GM23338 (cell line): ENCODE measurements at regions not wholly inside any gene's neighbourhood (a gene's known extent, or its start where the extent isn't known, plus 50 kb on each side); places are given as distances from the start of the nearest gene placed in this dataset.

Experiments used
- ATAC-seq: fragments of 200-7000 bp; cut with Tn5 transposase; 3 replicates; pipeline ENCODE4 v1.9.1; 2020
- DNase-seq: peaks from one replicate; pipeline ENCODE4 v3.0.0-alpha.2; 2015; ENCODE audit warnings: low spot score
- H2AFZ ChIP-seq: fragments of 200-600 bp; sonication (generic); 2 replicates; pipeline ENCODE4 v1.8.0; 2016; ENCODE audit warnings: antibody characterized with exemption, mild to moderate bottlenecking, moderate library complexity
- H3F3A ChIP-seq: fragments of 200-600 bp; sonication (generic); replicated peaks from 2 replicates; pipeline ENCODE4 v1.8.0; 2017; ENCODE audit warnings: antibody characterized with exemption, mixed run types, low read depth
- H3K27ac ChIP-seq: fragments of 200-600 bp; sonication (generic); 2 replicates; pipeline ENCODE4 v1.6.1; 2016; ENCODE audit warnings: low read depth
- H3K27me3 ChIP-seq: fragments of 200-600 bp; sonication (generic); 2 replicates; pipeline ENCODE4 v1.8.0; 2016; ENCODE audit warnings: mild to moderate bottlenecking, mixed run types, moderate library complexity; ENCODE audit not compliant: insufficient read depth
- H3K36me3 ChIP-seq: fragments of 200-600 bp; sonication (generic); 2 replicates; pipeline ENCODE4 v1.8.0; 2016; ENCODE audit warnings: mild to moderate bottlenecking; ENCODE audit not compliant: insufficient read depth
- H3K4me1 ChIP-seq: fragments of 200-600 bp; sonication (generic); 2 replicates; pipeline ENCODE4 v1.8.0; 2016; ENCODE audit warnings: mild to moderate bottlenecking, moderate library complexity; ENCODE audit not compliant: insufficient read depth
- H3K4me2 ChIP-seq: fragments of 200-600 bp; sonication (generic); 2 replicates; pipeline ENCODE4 v1.7.1; 2017; ENCODE audit warnings: mixed run types
- H3K4me3 ChIP-seq: fragments of 200-600 bp; sonication (generic); 2 replicates; pipeline ENCODE4 v1.6.1; 2016; ENCODE audit warnings: mixed run types
- H3K79me2 ChIP-seq: fragments of 200-600 bp; sonication (generic); replicated peaks from 2 replicates; pipeline ENCODE4 v1.8.0; 2017; ENCODE audit warnings: mild to moderate bottlenecking; ENCODE audit not compliant: insufficient read depth
- H3K9me2 ChIP-seq: fragments of 200-600 bp; sonication (generic); 2 replicates; pipeline ENCODE4 v1.8.0; 2017; ENCODE audit not compliant: insufficient read depth
- H4K20me1 ChIP-seq: fragments of 200-600 bp; sonication (generic); replicated peaks from 2 replicates; pipeline ENCODE4 v1.8.0; 2017; ENCODE audit warnings: mild to moderate bottlenecking; ENCODE audit not compliant: insufficient read depth
- H3K27ac Mint-ChIP-seq: 2 replicates; pipeline ENCODE4 v1.8.0; 2020; ENCODE audit warnings: inconsistent platforms, mild to moderate bottlenecking, moderate library complexity, mixed read lengths
- H3K27me3 Mint-ChIP-seq: 3 replicates; pipeline ENCODE4 v1.8.0; 2022; ENCODE audit warnings: low read depth, mild to moderate bottlenecking, moderate library complexity, mixed read lengths, inconsistent platforms; ENCODE audit not compliant: insufficient read depth, poor library complexity
- H3K36me3 Mint-ChIP-seq: 3 replicates; pipeline ENCODE4 v1.8.0; 2021; ENCODE audit warnings: low read depth, mild to moderate bottlenecking, inconsistent platforms, moderate library complexity, mixed read lengths
- H3K4me1 Mint-ChIP-seq: 3 replicates; pipeline ENCODE4 v1.8.0; 2020; ENCODE audit warnings: mild to moderate bottlenecking, inconsistent platforms, mixed read lengths
- H3K4me3 Mint-ChIP-seq: 3 replicates; pipeline ENCODE4 v1.8.0; 2021; ENCODE audit warnings: moderate library complexity, mild to moderate bottlenecking, inconsistent platforms, mixed read lengths
- H3K9me3 Mint-ChIP-seq: 3 replicates; pipeline ENCODE4 v1.8.0; 2020; ENCODE audit warnings: moderate library complexity, mild to moderate bottlenecking, inconsistent platforms, mixed read lengths
- CREB1 ChIP-seq: fragments of 250-450 bp; sonication (Bioruptor Pico); IDR thresholded peaks from 2 replicates; pipeline ENCODE4 v1.5.0; 2020; ENCODE audit warnings: low read depth, mild to moderate bottlenecking, moderate library complexity
- CTCF ChIP-seq, 2 experiments: fragments of 200-600 bp in 1 of 2; sonication (generic) in 1 of 2; conservative IDR thresholded peaks; 2 replicates each; pipeline versions ENCODE4 v1.5.1 to v1.6.1; 2016 to 2017; ENCODE audit warnings: antibody characterized with exemption in 2 of 2, low read depth in 2 of 2, mild to moderate bottlenecking in 2 of 2, moderate library complexity in 1 of 2
- EZH2 ChIP-seq: fragments of 200-600 bp; sonication (generic); IDR thresholded peaks from one replicate; pipeline ENCODE4 v1.8.0; 2017; ENCODE audit warnings: antibody characterized with exemption, mild to moderate bottlenecking, low read depth; ENCODE audit not compliant: unreplicated experiment
- EZH2phosphoT487 ChIP-seq: fragments of 200-600 bp; sonication (generic); IDR thresholded peaks from one replicate; pipeline ENCODE4 v1.8.1; 2018; ENCODE audit warnings: antibody characterized with exemption; ENCODE audit not compliant: unreplicated experiment
- NANOG ChIP-seq: IDR thresholded peaks from 2 replicates; pipeline ENCODE4 v1.6.1; 2016; ENCODE audit warnings: antibody characterized with exemption, borderline replicate concordance
- REST ChIP-seq: IDR thresholded peaks from one replicate; pipeline ENCODE4 v1.6.1; 2018; ENCODE audit warnings: antibody characterized with exemption; ENCODE audit not compliant: unreplicated experiment
- STAT1 ChIP-seq: IDR thresholded peaks from one replicate; pipeline ENCODE4 v1.6.1; 2016; ENCODE audit warnings: antibody characterized with exemption; ENCODE audit not compliant: unreplicated experiment
- ZNF114 ChIP-seq: fragments of 250-450 bp; sonication (Bioruptor Pico); IDR thresholded peaks from 2 replicates; pipeline ENCODE4 v1.5.0; 2020; ENCODE audit warnings: mild to moderate bottlenecking, moderate library complexity
- ZNF331 ChIP-seq: fragments of 250-450 bp; sonication (Bioruptor Pico); IDR thresholded peaks from 2 replicates; pipeline ENCODE4 v1.5.0; 2020; ENCODE audit warnings: low read depth, mild to moderate bottlenecking, moderate library complexity
- TF ChIP-seq, protein P1 (sequence below): fragments of 250-450 bp; sonication (Bioruptor Pico); IDR thresholded peaks from 2 replicates; pipeline ENCODE4 v1.5.0; 2020; ENCODE audit warnings: mild to moderate bottlenecking, moderate library complexity
- TF ChIP-seq, protein P2 (sequence below): IDR thresholded peaks from 2 replicates; pipeline ENCODE4 v1.6.1; 2016; ENCODE audit warnings: antibody characterized with exemption

DNA sequence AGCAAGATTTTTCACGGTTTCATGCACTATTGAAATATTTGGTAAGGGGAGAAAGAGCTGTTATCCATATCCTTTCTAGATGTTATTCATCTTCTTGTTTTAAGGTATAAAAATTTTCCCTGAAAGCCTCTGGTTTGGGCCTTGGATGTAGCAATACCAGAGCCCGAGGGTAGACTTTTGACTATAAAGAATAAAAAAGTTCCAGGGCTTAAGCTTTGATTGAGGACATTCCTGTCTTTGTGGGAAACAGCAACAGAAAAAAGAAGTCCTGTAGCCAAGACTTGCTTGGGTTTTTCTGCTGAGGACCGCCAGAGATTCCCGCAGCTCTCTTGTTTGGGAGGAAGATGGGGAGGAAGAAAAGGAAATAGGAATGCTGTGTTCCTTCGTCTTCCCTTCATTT is 440.0 kb upstream of the WWC1 start (continued):
- TF ChIP-seq, protein P1, sequence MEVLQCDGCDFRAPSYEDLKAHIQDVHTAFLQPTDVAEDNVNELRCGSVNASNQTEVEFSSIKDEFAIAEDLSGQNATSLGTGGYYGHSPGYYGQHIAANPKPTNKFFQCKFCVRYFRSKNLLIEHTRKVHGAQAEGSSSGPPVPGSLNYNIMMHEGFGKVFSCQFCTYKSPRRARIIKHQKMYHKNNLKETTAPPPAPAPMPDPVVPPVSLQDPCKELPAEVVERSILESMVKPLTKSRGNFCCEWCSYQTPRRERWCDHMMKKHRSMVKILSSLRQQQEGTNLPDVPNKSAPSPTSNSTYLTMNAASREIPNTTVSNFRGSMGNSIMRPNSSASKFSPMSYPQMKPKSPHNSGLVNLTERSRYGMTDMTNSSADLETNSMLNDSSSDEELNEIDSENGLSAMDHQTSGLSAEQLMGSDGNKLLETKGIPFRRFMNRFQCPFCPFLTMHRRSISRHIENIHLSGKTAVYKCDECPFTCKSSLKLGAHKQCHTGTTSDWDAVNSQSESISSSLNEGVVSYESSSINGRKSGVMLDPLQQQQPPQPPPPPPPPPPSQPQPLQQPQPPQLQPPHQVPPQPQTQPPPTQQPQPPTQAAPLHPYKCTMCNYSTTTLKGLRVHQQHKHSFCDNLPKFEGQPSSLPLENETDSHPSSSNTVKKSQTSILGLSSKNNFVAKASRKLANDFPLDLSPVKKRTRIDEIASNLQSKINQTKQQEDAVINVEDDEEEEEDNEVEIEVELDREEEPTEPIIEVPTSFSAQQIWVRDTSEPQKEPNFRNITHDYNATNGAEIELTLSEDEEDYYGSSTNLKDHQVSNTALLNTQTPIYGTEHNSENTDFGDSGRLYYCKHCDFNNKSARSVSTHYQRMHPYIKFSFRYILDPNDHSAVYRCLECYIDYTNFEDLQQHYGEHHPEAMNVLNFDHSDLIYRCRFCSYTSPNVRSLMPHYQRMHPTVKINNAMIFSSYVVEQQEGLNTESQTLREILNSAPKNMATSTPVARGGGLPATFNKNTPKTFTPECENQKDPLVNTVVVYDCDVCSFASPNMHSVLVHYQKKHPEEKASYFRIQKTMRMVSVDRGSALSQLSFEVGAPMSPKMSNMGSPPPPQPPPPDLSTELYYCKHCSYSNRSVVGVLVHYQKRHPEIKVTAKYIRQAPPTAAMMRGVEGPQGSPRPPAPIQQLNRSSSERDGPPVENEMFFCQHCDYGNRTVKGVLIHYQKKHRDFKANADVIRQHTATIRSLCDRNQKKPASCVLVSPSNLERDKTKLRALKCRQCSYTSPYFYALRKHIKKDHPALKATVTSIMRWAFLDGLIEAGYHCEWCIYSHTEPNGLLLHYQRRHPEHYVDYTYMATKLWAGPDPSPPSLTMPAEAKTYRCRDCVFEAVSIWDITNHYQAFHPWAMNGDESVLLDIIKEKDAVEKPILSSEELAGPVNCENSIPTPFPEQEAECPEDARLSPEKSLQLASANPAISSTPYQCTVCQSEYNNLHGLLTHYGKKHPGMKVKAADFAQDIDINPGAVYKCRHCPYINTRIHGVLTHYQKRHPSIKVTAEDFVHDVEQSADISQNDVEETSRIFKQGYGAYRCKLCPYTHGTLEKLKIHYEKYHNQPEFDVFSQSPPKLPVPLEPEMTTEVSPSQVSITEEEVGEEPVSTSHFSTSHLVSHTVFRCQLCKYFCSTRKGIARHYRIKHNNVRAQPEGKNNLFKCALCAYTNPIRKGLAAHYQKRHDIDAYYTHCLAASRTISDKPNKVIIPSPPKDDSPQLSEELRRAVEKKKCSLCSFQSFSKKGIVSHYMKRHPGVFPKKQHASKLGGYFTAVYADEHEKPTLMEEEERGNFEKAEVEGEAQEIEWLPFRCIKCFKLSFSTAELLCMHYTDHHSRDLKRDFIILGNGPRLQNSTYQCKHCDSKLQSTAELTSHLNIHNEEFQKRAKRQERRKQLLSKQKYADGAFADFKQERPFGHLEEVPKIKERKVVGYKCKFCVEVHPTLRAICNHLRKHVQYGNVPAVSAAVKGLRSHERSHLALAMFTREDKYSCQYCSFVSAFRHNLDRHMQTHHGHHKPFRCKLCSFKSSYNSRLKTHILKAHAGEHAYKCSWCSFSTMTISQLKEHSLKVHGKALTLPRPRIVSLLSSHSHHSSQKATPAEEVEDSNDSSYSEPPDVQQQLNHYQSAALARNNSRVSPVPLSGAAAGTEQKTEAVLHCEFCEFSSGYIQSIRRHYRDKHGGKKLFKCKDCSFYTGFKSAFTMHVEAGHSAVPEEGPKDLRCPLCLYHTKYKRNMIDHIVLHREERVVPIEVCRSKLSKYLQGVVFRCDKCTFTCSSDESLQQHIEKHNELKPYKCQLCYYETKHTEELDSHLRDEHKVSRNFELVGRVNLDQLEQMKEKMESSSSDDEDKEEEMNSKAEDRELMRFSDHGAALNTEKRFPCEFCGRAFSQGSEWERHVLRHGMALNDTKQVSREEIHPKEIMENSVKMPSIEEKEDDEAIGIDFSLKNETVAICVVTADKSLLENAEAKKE (CRISPR knock-in tag), result no peak
- no peak for TF ChIP-seq EZH2phosphoT487
- TF ChIP-seq ZNF331, result no peak

DNA sequence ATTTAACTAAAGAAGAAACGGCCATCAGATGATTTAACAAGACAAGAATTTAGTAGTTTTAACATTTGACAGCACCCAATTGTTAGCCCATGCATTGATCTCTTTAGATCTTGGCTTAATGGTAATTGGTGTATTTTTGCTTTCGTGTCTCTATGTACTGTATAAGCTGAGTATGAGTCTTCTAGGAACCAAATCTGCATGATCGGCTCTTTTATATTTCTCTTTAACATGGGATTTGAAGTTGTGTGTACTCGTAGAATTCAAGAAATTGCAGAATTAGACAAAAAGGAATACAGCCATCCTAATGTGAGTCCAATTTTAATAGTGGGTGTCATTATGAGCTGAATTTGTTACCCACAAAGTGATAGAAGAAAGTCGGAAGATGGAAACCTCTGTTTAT is 438.9 kb upstream of the WWC1 start:
- Mint-ChIP-seq H3K27ac (no peak overlapping the region), H3K4me1 (no peaks in the 10 kb centered on the region; the same call in 2 of the 3 replicates), H3K27me3 (no peaks in the 10 kb centered on the region), H3K9me3 (no peaks in the 10 kb centered on the region; the same call in 2 of the 3 replicates), H3K4me3 (no peak overlapping the region), H3K36me3 (no peaks in the 10 kb centered on the region; the same call in 2 of the 3 replicates)
- Histone ChIP-seq H3K27me3 (no peaks in the 10 kb centered on the region), H2AFZ (no peak overlapping the region), H3K27ac (no peak overlapping the region), H3K4me3 (no peak overlapping the region), H3K9me2 (peaks cover 19% of the 10 kb centered on the region), H3K4me1 (no peaks in the 10 kb centered on the region), H3K36me3 (no peaks in the 10 kb centered on the region), H3K79me2 (no peaks in the 10 kb centered on the region), H4K20me1 (no peaks in the 10 kb centered on the region), H3K4me2 (no peak overlapping the region), H3F3A (no peaks in the 10 kb centered on the region)
- DNase-seq (no peak), ATAC-seq (no peak)
- TF ChIP-seq NANOG (no peak), ZNF114 (CRISPR knock-in tag) (no peak), EZH2 (no peak), EZH2phosphoT487 (no peak), CREB1 (no peak), CTCF (conservative IDR thresholded peaks at IDR 0.05; ENCODE audit: low read depth in 2 of 2) (no peak), REST (no peak), STAT1 (no peak), ZNF331 (no peak)
- TF ChIP-seq, protein P2, sequence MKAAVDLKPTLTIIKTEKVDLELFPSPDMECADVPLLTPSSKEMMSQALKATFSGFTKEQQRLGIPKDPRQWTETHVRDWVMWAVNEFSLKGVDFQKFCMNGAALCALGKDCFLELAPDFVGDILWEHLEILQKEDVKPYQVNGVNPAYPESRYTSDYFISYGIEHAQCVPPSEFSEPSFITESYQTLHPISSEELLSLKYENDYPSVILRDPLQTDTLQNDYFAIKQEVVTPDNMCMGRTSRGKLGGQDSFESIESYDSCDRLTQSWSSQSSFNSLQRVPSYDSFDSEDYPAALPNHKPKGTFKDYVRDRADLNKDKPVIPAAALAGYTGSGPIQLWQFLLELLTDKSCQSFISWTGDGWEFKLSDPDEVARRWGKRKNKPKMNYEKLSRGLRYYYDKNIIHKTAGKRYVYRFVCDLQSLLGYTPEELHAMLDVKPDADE, result no peak
